IMR-90 (cell line): ENCODE measurements at regions not wholly inside any gene's neighbourhood (a gene's known extent, or its start where the extent isn't known, plus 50 kb on each side); places are given as distances from the start of the nearest gene placed in this dataset.

Experiments
- ATAC-seq: fragments of 200-7000 bp; cut with Tn5 transposase; 2 replicates; pipeline ENCODE4 v1.9.1; 2020; ENCODE audit warnings: low read depth, mild to moderate bottlenecking, moderate library complexity
- BruUV-seq: library from RNA; stranded (reverse); fragments of 400-500 nt; replicated peaks from 2 replicates; lab custom pipeline; 2021; lab: Mats Ljungman, UMichigan
- CTCF ChIA-PET: fragments of 300-600 bp; formaldehyde crosslinking; extraction: SDS; loops from one replicate; lab custom pipeline; 2021; ENCODE audit warnings: antibody characterized with exemption; lab: Yijun Ruan, JAX
- POLR2A ChIA-PET: fragments of 300-600 bp; sonication (Branson Sonifier 250); formaldehyde crosslinking; loops from one replicate; lab custom pipeline; 2022; ENCODE audit warnings: antibody characterized with exemption; ENCODE audit not compliant: unreplicated experiment; lab: Charles Lee
- DNase-seq: peaks from one replicate; pipeline ENCODE4 v3.0.0; 2013
- H2AFZ ChIP-seq: replicated peaks from 2 replicates; pipeline ENCODE3; 2013; ENCODE audit warnings: low read length, mild to moderate bottlenecking; ENCODE audit not compliant: poor library complexity
- H2AK5ac ChIP-seq: 2 replicates; pipeline ENCODE4 v1.6.1; 2013; ENCODE audit warnings: low read depth, low read length, inconsistent platforms
- H2AK9ac ChIP-seq: replicated peaks from 2 replicates; pipeline ENCODE3; 2013; ENCODE audit warnings: mild to moderate bottlenecking, low read depth, low read length, moderate library complexity; ENCODE audit not compliant: poor library complexity
- H2BK120ac ChIP-seq: 2 replicates; pipeline ENCODE4 v1.6.1; 2013; ENCODE audit warnings: low read depth, low read length, inconsistent platforms
- H2BK15ac ChIP-seq: 3 replicates; pipeline ENCODE4 v1.6.1; 2013; ENCODE audit warnings: low read depth, low read length, inconsistent platforms
- H2BK20ac ChIP-seq: 2 replicates; pipeline ENCODE4 v1.6.1; 2013; ENCODE audit warnings: low read depth, mild to moderate bottlenecking, inconsistent platforms, low read length, moderate library complexity
- H2BK5ac ChIP-seq: 2 replicates; pipeline ENCODE4 v1.6.1; 2013; ENCODE audit warnings: mild to moderate bottlenecking, low read depth, low read length, inconsistent platforms; ENCODE audit not compliant: poor library complexity, severe bottlenecking
- H3K14ac ChIP-seq: replicated peaks from 2 replicates; pipeline ENCODE4 v1.6.1; 2013; ENCODE audit warnings: low read depth, low read length, inconsistent platforms
- H3K18ac ChIP-seq: 2 replicates; pipeline ENCODE4 v1.6.1; 2013; ENCODE audit warnings: low read depth, low read length, control low read depth
- H3K23ac ChIP-seq: 2 replicates; pipeline ENCODE4 v1.6.1; 2013; ENCODE audit warnings: low read depth, low read length, inconsistent platforms
- H3K27ac ChIP-seq: 2 replicates; pipeline ENCODE4 v1.5.1; 2013; ENCODE audit warnings: mild to moderate bottlenecking, control low read depth, low read length; ENCODE audit not compliant: insufficient read depth
- H3K27me3 ChIP-seq: 2 replicates; pipeline ENCODE4 v1.6.1; 2013; ENCODE audit warnings: low read length; ENCODE audit not compliant: control insufficient read depth, insufficient read depth
- H3K36me3 ChIP-seq: 2 replicates; pipeline ENCODE4 v1.6.1; 2013; ENCODE audit warnings: low read length, mixed read lengths; ENCODE audit not compliant: control insufficient read depth, insufficient read depth
- H3K4ac ChIP-seq: 2 replicates; pipeline ENCODE4 v1.6.1; 2013; ENCODE audit warnings: low read depth, low read length, inconsistent platforms
- H3K4me1 ChIP-seq: 2 replicates; pipeline ENCODE4 v1.6.1; 2013; ENCODE audit warnings: low read length, mixed read lengths; ENCODE audit not compliant: control insufficient read depth, insufficient read depth
- H3K4me2 ChIP-seq: 2 replicates; pipeline ENCODE4 v1.6.1; 2013; ENCODE audit warnings: low read depth, mild to moderate bottlenecking, control low read depth, low read length, moderate library complexity
- H3K4me3 ChIP-seq: 2 replicates; pipeline ENCODE4 v1.5.1; 2013; ENCODE audit warnings: low read depth, mild to moderate bottlenecking, control low read depth, low read length, moderate library complexity; ENCODE audit not compliant: insufficient read depth
- H3K56ac ChIP-seq: 2 replicates; pipeline ENCODE4 v1.6.1; 2013; ENCODE audit warnings: low read length, inconsistent platforms; ENCODE audit not compliant: insufficient read depth; ENCODE audit errors: extremely low read depth
- H3K79me1 ChIP-seq, 2 experiments: 2 replicates each; pipeline ENCODE4 v1.6.1; 2013; ENCODE audit warnings: low read length in 2 of 2, inconsistent platforms in 1 of 2, low read depth in 1 of 2
- H3K9ac ChIP-seq: 2 replicates; pipeline ENCODE4 v1.6.1; 2013; ENCODE audit warnings: low read depth, low read length, control low read depth
- H3K9me1 ChIP-seq: 2 replicates; pipeline ENCODE4 v1.6.1; 2013; ENCODE audit warnings: low read length, inconsistent platforms; ENCODE audit not compliant: insufficient read depth
- H3K9me3 ChIP-seq: 2 replicates; pipeline ENCODE4 v1.6.1; 2013; ENCODE audit warnings: low read length; ENCODE audit not compliant: control insufficient read depth, insufficient read depth
- H4K20me1 ChIP-seq: 2 replicates; pipeline ENCODE4 v1.6.1; 2013; ENCODE audit warnings: low read length, inconsistent platforms; ENCODE audit not compliant: insufficient read depth
- H4K5ac ChIP-seq: 2 replicates; pipeline ENCODE4 v1.6.1; 2013; ENCODE audit warnings: mild to moderate bottlenecking, low read depth, low read length, control low read depth
- H4K8ac ChIP-seq, 2 experiments: 2 replicates each; pipeline ENCODE4 v1.6.1; 2013; ENCODE audit warnings: low read depth in 2 of 2, low read length in 2 of 2, control low read depth in 1 of 2, inconsistent platforms in 1 of 2
- H4K91ac ChIP-seq: 2 replicates; pipeline ENCODE4 v1.6.1; 2013; ENCODE audit warnings: low read depth, low read length, inconsistent platforms; ENCODE audit not compliant: insufficient read depth
- CEBPB ChIP-seq: IDR thresholded peaks from 2 replicates; pipeline ENCODE4 v1.6.1; 2012; ENCODE audit warnings: low read depth, low read length, improper control_type of control experiment
- ELK1 ChIP-seq: fragments of 150-350 bp; IDR thresholded peaks from 2 replicates; pipeline ENCODE4 v1.6.1; 2016; ENCODE audit warnings: low read depth, mild to moderate bottlenecking, low read length, moderate library complexity, borderline replicate concordance
- MAFK ChIP-seq: IDR thresholded peaks from 2 replicates; pipeline ENCODE4 v1.6.1; 2012; ENCODE audit warnings: low read depth, low read length, improper control_type of control experiment
- POLR2A ChIP-seq: IDR thresholded peaks from 2 replicates; pipeline ENCODE4 v1.6.1; 2012; ENCODE audit warnings: mild to moderate bottlenecking, low read depth, low read length
- RCOR1 ChIP-seq: IDR thresholded peaks from 2 replicates; pipeline ENCODE4 v1.6.1; 2012; ENCODE audit warnings: mild to moderate bottlenecking, low read length, improper control_type of control experiment; ENCODE audit not compliant: insufficient replicate concordance
- RFX5 ChIP-seq: IDR thresholded peaks from 2 replicates; pipeline ENCODE4 v1.8.0; 2012; ENCODE audit warnings: low read depth, mild to moderate bottlenecking, low read length, moderate library complexity
- dilution Hi-C: fragments of 300-500 bp; cut with HindIII; formaldehyde crosslinking; loops from one replicate; pipeline ENCODE4 v1.14.3; 2018; ENCODE audit warnings: low sequenced_read_pairs; ENCODE audit not compliant: unreplicated experiment
- in situ Hi-C: fragments of 300-500 bp; cut with MboI; formaldehyde crosslinking; loops from 3 replicates; pipeline ENCODE4 v1.14.3; 2019; ENCODE audit warnings: low sequenced_read_pairs, inconsistent platforms, mixed read lengths
- intact Hi-C: fragments of 100-400 bp; cut with micrococcal nuclease; formaldehyde crosslinking; loops from 2 replicates; pipeline ENCODE4 v1.10.0; 2022

GRCh38 chr15:39191871-39192291 lies 389.0 kb upstream of the THBS1 start:
- Histone ChIP-seq H4K5ac (peak overlapping the region; percentile 94), H2AFZ (no peak overlapping the region), H2BK5ac (peak overlapping the region; percentile 100), H3K4me1 (peaks cover 39% of the 10 kb centered on the region), H3K4me3 (no peak overlapping the region), H2BK20ac (peak overlapping the region; percentile 100), H3K9ac (peak overlapping the region; percentile 36; the same call in 1 of the 2 replicates), H4K8ac (peak overlapping the region; percentile 45 to 94), H3K23ac (peak overlapping the region; percentile 94), H3K18ac (peak overlapping the region; percentile 100), H2BK15ac (peak overlapping the region; percentile 82; the same call in 2 of the 3 replicates), H2BK120ac (peak overlapping the region; percentile 100), H4K91ac (peak overlapping the region; percentile 97), H2AK5ac (peak overlapping the region; percentile 90), H4K20me1 (no peaks in the 10 kb centered on the region), H3K56ac (peak overlapping the region; percentile 89), H3K14ac (peak overlapping the region; percentile 96), H3K79me1 (peaks cover 14 to 35% of the 10 kb centered on the region in 2 experiments; a peak in 3 of 4 replicates), H3K4me2 (peak overlapping the region; percentile 69; the same call in 1 of the 2 replicates), H3K9me1 (peaks cover 22% of the 10 kb centered on the region), H3K27ac (peak overlapping the region; percentile 79; the same call in 1 of the 2 replicates), H3K9me3 (no peaks in the 10 kb centered on the region), H3K27me3 (no peaks in the 10 kb centered on the region), H3K4ac (peak overlapping the region; percentile 97), H2AK9ac (no peak overlapping the region), H3K36me3 (no peaks in the 10 kb centered on the region)
- in situ Hi-C loops (no loop called here), dilution Hi-C loops (no loop called here), intact Hi-C loops (no loop called here)
- TF ChIP-seq RCOR1 (no peak), ELK1 (no peak), CEBPB (no peak), POLR2A (no peak), RFX5 (no peak), MAFK (no peak)
- POLR2A ChIA-PET = interaction anchor here (1.2 kb wide), 1 partner anchor 10 kb away, joined by 3 read pairs; no protein-coding TSS in a partner anchor
- BruUV-seq = no TSS peak
- CTCF ChIA-PET = interaction anchor here (0.9 kb wide), 1 partner anchor 10 kb away, joined by 3 read pairs; no protein-coding TSS in a partner anchor
- DNase-seq (peak; percentile 61), ATAC-seq (peak; percentile 62)
